Liver (tissue), 3 donors: ENCODE measurements at regions not wholly inside any gene's neighbourhood (a gene's known extent, or its start where the extent isn't known, plus 50 kb on each side); places are given as distances from the start of the nearest gene placed in this dataset.

Source experiments
- ATF3 ChIP-seq: IDR thresholded peaks from 2 replicates; pipeline ENCODE4 v1.6.1; 2016; ENCODE audit warnings: antibody characterized with exemption
- EGR1 ChIP-seq, 2 donors: IDR thresholded peaks; 2 replicates each; pipeline ENCODE4 v1.6.1; 2016 to 2018; ENCODE audit warnings: antibody characterized with exemption in 2 of 2, low read depth in 2 of 2
- MAX ChIP-seq: IDR thresholded peaks from 2 replicates; pipeline ENCODE4 v1.6.1; 2016; ENCODE audit warnings: antibody characterized with exemption
- NR2F2 ChIP-seq: IDR thresholded peaks from 2 replicates; pipeline ENCODE4 v1.6.1; 2016; ENCODE audit warnings: antibody characterized with exemption
- RAD21 ChIP-seq, 2 donors: IDR thresholded peaks; 2 replicates each; pipeline ENCODE4 v1.6.1; 2016; ENCODE audit warnings: antibody characterized with exemption in 2 of 2, mild to moderate bottlenecking in 2 of 2
- SP1 ChIP-seq: IDR thresholded peaks from 2 replicates; pipeline ENCODE4 v1.6.1; 2018; ENCODE audit warnings: antibody characterized with exemption, mild to moderate bottlenecking
- TAF1 ChIP-seq: conservative IDR thresholded peaks from 2 replicates; pipeline ENCODE4 v1.6.1; 2016; ENCODE audit warnings: antibody characterized with exemption, mild to moderate bottlenecking
- TF ChIP-seq, protein P1 (sequence below): fragments of 150-350 bp; IDR thresholded peaks from 2 replicates; pipeline ENCODE4 v1.5.1; 2017; ENCODE audit warnings: improper control_type of control experiment, low read depth, low read length; ENCODE audit not compliant: missing input control
- TF ChIP-seq, protein P2 (sequence below): IDR thresholded peaks from 2 replicates; pipeline ENCODE4 v1.6.1; 2016; ENCODE audit warnings: antibody characterized with exemption, mild to moderate bottlenecking
- donor health status: healthy.
- donor health status: healthy.

- TF ChIP-seq, protein P1, sequence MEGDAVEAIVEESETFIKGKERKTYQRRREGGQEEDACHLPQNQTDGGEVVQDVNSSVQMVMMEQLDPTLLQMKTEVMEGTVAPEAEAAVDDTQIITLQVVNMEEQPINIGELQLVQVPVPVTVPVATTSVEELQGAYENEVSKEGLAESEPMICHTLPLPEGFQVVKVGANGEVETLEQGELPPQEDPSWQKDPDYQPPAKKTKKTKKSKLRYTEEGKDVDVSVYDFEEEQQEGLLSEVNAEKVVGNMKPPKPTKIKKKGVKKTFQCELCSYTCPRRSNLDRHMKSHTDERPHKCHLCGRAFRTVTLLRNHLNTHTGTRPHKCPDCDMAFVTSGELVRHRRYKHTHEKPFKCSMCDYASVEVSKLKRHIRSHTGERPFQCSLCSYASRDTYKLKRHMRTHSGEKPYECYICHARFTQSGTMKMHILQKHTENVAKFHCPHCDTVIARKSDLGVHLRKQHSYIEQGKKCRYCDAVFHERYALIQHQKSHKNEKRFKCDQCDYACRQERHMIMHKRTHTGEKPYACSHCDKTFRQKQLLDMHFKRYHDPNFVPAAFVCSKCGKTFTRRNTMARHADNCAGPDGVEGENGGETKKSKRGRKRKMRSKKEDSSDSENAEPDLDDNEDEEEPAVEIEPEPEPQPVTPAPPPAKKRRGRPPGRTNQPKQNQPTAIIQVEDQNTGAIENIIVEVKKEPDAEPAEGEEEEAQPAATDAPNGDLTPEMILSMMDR, result no peak
- TF ChIP-seq MAX, result no peak
- TF ChIP-seq, protein P2, sequence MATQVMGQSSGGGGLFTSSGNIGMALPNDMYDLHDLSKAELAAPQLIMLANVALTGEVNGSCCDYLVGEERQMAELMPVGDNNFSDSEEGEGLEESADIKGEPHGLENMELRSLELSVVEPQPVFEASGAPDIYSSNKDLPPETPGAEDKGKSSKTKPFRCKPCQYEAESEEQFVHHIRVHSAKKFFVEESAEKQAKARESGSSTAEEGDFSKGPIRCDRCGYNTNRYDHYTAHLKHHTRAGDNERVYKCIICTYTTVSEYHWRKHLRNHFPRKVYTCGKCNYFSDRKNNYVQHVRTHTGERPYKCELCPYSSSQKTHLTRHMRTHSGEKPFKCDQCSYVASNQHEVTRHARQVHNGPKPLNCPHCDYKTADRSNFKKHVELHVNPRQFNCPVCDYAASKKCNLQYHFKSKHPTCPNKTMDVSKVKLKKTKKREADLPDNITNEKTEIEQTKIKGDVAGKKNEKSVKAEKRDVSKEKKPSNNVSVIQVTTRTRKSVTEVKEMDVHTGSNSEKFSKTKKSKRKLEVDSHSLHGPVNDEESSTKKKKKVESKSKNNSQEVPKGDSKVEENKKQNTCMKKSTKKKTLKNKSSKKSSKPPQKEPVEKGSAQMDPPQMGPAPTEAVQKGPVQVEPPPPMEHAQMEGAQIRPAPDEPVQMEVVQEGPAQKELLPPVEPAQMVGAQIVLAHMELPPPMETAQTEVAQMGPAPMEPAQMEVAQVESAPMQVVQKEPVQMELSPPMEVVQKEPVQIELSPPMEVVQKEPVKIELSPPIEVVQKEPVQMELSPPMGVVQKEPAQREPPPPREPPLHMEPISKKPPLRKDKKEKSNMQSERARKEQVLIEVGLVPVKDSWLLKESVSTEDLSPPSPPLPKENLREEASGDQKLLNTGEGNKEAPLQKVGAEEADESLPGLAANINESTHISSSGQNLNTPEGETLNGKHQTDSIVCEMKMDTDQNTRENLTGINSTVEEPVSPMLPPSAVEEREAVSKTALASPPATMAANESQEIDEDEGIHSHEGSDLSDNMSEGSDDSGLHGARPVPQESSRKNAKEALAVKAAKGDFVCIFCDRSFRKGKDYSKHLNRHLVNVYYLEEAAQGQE, result no peak
- TF ChIP-seq RAD21 (IDR thresholded peaks at IDR 0.05), result no peak
- no peak for TF ChIP-seq NR2F2
- no peak for TF ChIP-seq EGR1 (IDR thresholded peaks at IDR 0.05; ENCODE audit: low read depth in 2 of 2)
- TF ChIP-seq SP1, result no peak
- no peak for TF ChIP-seq ATF3
- no peak for TF ChIP-seq TAF1
These were observed 220.2 kb upstream of the LRTM1 start for GRCh38 chr3:55147856-55148720.
